ENCODE measurements at regions not wholly inside any gene's neighbourhood (a gene's known extent, or its start where the extent isn't known, plus 50 kb on each side); places are given as distances from the start of the nearest gene placed in this dataset.

DNA sequence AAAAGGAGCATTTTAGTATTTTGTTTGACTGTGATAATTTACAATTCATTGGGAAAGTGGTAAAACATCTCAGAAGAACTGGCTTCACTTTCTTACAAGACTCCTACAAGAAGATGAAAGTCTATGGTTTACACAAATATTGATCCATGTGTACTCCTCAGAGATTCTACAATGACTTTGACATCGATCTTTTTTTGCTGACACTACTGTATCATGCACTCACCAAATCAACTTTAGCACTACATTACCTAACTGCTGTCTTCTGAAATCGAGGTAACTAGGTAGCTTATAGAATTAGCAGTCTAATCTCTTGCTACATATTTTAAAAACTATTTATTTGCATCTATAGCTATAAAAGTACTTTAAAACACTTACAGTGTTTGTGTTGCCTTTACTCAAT is 757.6 kb downstream of the TBL1XR1 start:
- H3K36me3 Mint-ChIP-seq (ENCODE audit: low read depth, unreplicated experiment): no peaks in the 10 kb centered on the region
- no peak overlapping the region for H3K4me3 Mint-ChIP-seq (ENCODE audit: unreplicated experiment)
- no peak overlapping the region for H3K27ac Mint-ChIP-seq (ENCODE audit: unreplicated experiment)
- no peaks in the 10 kb centered on the region for H3K4me1 Mint-ChIP-seq (ENCODE audit: unreplicated experiment)
- H3K27me3 Mint-ChIP-seq (ENCODE audit: unreplicated experiment): no peaks in the 10 kb centered on the region
- TF ChIP-seq, protein P1, sequence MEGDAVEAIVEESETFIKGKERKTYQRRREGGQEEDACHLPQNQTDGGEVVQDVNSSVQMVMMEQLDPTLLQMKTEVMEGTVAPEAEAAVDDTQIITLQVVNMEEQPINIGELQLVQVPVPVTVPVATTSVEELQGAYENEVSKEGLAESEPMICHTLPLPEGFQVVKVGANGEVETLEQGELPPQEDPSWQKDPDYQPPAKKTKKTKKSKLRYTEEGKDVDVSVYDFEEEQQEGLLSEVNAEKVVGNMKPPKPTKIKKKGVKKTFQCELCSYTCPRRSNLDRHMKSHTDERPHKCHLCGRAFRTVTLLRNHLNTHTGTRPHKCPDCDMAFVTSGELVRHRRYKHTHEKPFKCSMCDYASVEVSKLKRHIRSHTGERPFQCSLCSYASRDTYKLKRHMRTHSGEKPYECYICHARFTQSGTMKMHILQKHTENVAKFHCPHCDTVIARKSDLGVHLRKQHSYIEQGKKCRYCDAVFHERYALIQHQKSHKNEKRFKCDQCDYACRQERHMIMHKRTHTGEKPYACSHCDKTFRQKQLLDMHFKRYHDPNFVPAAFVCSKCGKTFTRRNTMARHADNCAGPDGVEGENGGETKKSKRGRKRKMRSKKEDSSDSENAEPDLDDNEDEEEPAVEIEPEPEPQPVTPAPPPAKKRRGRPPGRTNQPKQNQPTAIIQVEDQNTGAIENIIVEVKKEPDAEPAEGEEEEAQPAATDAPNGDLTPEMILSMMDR (IDR thresholded peaks at IDR 0.05; ENCODE audit: unreplicated experiment): no peak
- H3K9me3 Mint-ChIP-seq (ENCODE audit: unreplicated experiment): no peaks in the 10 kb centered on the region
- no peak for DNase-seq (ENCODE audit: low spot score)

DNA sequence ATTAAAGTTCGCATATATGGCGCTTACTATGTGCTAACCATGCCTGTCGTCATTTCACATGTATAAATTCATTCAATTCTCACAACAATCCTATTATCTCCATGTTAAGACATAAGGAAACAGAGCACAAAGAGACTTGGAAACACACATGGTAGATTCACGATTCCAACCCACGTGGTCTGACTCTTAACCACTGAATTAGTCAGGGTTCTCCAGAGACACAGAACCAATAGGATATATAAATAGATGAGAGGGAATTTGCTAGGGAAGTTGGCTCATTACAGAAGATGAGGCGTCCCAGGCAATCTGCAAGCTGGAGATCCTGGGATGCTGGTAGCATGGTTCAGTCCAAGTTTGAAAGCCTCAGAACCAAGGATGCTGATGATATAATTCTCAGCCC is 765.3 kb downstream of the TBL1XR1 start:
- H3K27me3 Mint-ChIP-seq (ENCODE audit: unreplicated experiment): no peaks in the 10 kb centered on the region
- no peak for DNase-seq (ENCODE audit: low spot score)
- no peak overlapping the region for H3K4me3 Mint-ChIP-seq (ENCODE audit: unreplicated experiment)
- H3K9me3 Mint-ChIP-seq (ENCODE audit: unreplicated experiment): no peaks in the 10 kb centered on the region
- TF ChIP-seq, protein P1 (IDR thresholded peaks at IDR 0.05; ENCODE audit: unreplicated experiment): no peak
- H3K36me3 Mint-ChIP-seq (ENCODE audit: low read depth, unreplicated experiment): no peaks in the 10 kb centered on the region
- H3K4me1 Mint-ChIP-seq (ENCODE audit: unreplicated experiment): no peaks in the 10 kb centered on the region
- H3K27ac Mint-ChIP-seq (ENCODE audit: unreplicated experiment): no peak overlapping the region

DNA sequence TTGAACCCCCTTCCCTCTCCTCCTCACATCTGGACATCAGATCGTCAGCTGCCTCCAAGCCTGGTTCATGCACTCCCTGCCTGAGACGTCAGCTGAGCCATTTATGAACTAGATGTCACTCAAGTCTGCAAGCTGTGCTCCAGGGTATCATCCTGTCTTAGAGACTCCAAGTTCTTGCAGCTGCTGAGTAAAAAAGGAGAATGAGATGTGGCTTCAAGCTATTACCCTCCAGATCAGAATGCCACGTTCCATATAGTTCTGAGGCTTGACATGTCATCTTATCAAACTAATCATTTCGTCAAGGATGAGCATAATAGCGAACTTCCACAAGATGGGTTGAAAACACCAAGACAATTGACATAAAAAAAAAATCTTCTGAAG is 766.3 kb downstream of the TBL1XR1 start:
- DNase-seq (ENCODE audit: low spot score): no peak
- no peak overlapping the region for H3K27ac Mint-ChIP-seq (ENCODE audit: unreplicated experiment)
- H3K4me3 Mint-ChIP-seq (ENCODE audit: unreplicated experiment): no peak overlapping the region
- H3K27me3 Mint-ChIP-seq (ENCODE audit: unreplicated experiment): no peaks in the 10 kb centered on the region
- no peaks in the 10 kb centered on the region for H3K4me1 Mint-ChIP-seq (ENCODE audit: unreplicated experiment)
- H3K36me3 Mint-ChIP-seq (ENCODE audit: low read depth, unreplicated experiment): no peaks in the 10 kb centered on the region
- no peaks in the 10 kb centered on the region for H3K9me3 Mint-ChIP-seq (ENCODE audit: unreplicated experiment)
- TF ChIP-seq, protein P1 (IDR thresholded peaks at IDR 0.05; ENCODE audit: unreplicated experiment): no peak

DNA sequence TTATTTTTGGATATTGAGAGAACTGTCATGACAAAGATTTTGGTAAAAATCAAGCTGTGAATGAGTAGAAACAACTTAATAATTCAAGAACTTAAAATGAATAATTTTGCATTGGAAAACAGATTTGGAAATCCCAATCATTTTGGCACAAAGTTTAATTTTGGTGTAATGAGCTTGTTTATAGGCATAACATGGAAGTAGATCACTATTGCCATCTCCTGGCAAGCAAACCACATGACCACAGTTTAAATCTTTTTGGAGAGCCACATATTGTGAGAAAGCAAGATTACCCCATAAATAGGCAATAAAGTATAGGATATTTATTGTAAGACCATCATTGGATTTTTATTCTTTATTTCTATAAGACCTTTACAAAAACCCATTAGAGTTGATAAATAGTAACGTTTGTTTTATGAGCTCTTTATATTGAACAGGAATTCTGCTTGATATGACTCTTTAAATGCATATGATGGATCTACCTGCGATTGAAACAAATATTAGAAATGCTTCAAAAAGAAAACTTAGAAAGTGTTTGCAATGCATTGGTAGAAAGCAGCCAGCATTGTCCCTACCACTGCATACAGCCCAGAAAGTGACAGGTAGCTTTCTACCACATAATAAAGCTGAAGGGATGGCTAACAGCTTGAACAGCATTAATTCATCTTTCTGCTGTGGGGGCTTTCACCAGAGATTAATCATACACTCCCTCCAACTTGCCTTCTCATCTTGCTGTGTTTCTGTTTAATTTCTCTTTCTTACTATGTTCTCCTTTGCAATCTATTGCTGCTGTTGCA is 766.8 kb downstream of the TBL1XR1 start:
- DNase-seq (ENCODE audit: low spot score): peak; percentile 9
- TF ChIP-seq, protein P1 (IDR thresholded peaks at IDR 0.05; ENCODE audit: unreplicated experiment): peak; percentile 43
- Mint-ChIP-seq H3K36me3 (ENCODE audit: low read depth, unreplicated experiment) (no peaks in the 10 kb centered on the region), H3K9me3 (ENCODE audit: unreplicated experiment) (no peaks in the 10 kb centered on the region), H3K4me3 (ENCODE audit: unreplicated experiment) (no peak overlapping the region), H3K27ac (ENCODE audit: unreplicated experiment) (no peak overlapping the region), H3K4me1 (ENCODE audit: unreplicated experiment) (no peaks in the 10 kb centered on the region), H3K27me3 (ENCODE audit: unreplicated experiment) (no peaks in the 10 kb centered on the region)

DNA sequence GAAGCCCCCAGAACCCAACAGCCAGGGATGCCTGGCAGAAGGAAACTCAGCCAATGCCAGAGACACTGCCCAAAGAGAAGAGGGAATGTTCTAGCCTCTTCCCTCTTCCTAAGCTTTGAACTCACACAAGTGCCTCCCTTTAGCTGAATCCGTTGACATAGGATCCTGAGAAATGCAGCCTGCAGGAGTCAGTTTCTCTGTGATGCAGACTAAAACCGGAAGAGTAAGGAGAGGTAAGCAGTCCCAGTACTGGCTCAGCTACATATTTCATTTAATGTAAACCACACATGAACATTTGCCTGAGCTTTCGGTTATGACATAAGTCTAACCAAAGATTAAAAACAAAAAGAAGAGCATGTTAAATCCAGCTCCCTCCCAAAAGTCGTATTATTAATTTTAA is 768.7 kb downstream of the TBL1XR1 start:
- no peaks in the 10 kb centered on the region for H3K4me1 Mint-ChIP-seq (ENCODE audit: unreplicated experiment)
- H3K36me3 Mint-ChIP-seq (ENCODE audit: low read depth, unreplicated experiment): no peaks in the 10 kb centered on the region
- H3K4me3 Mint-ChIP-seq (ENCODE audit: unreplicated experiment): no peak overlapping the region
- no peak for DNase-seq (ENCODE audit: low spot score)
- TF ChIP-seq, protein P1 (IDR thresholded peaks at IDR 0.05; ENCODE audit: unreplicated experiment): no peak
- H3K27ac Mint-ChIP-seq (ENCODE audit: unreplicated experiment): no peak overlapping the region
- H3K9me3 Mint-ChIP-seq (ENCODE audit: unreplicated experiment): no peaks in the 10 kb centered on the region
- H3K27me3 Mint-ChIP-seq (ENCODE audit: unreplicated experiment): no peaks in the 10 kb centered on the region

Data from endothelial cell (in vitro differentiated cells).